B cell (primary cell): ENCODE measurements at regions not wholly inside any gene's neighbourhood (a gene's known extent, or its start where the extent isn't known, plus 50 kb on each side); places are given as distances from the start of the nearest gene placed in this dataset.

ENCODE experiments used
- ATAC-seq: fragments of 200-7000 bp; cut with Tn5 transposase; one replicate; pipeline ENCODE4 v1.10.0; 2021; ENCODE audit warnings: low read depth, mild to moderate bottlenecking, moderate number of reproducible peaks, moderate library complexity
- CTCF ChIA-PET: fragments of 350-600 bp; sonication (Branson Sonifier 250); formaldehyde crosslinking; loops from one replicate; lab custom pipeline; 2021; ENCODE audit warnings: antibody characterized with exemption, inconsistent platforms; lab: Charles Lee
- POLR2A ChIA-PET: fragments of 350-600 bp; sonication (Branson Sonifier 250); formaldehyde crosslinking; loops from one replicate; lab custom pipeline; 2021; ENCODE audit warnings: antibody characterized with exemption; lab: Charles Lee
- DNase-seq: peaks from one replicate; pipeline ENCODE4 v3.0.0; 2013
- H2AFZ ChIP-seq: 2 replicates; pipeline ENCODE4 v1.6.1; 2012; ENCODE audit warnings: mild to moderate bottlenecking, low read depth, low read length; ENCODE audit not compliant: insufficient read depth, poor library complexity, severe bottlenecking
- H3K27ac ChIP-seq, 2 donors: 1 replicate in 1 of 2; 2 replicates in 1 of 2; pipeline ENCODE4 v1.5.1; 2012 to 2013; ENCODE audit warnings: low read length in 2 of 2, mild to moderate bottlenecking in 2 of 2, moderate library complexity in 1 of 2
- H3K27me3 ChIP-seq, 4 experiments: fragments of 200-600 bp in 1 of 4; sonication (generic) in 1 of 4; replicated peaks in 1 of 4; 1 replicate in 2 of 4; 2 replicates in 2 of 4; pipeline versions ENCODE4 v1.6.1 to v1.7.0; 2013 to 2016; ENCODE audit warnings: low read length in 3 of 4, mild to moderate bottlenecking in 2 of 4, mixed read lengths in 1 of 4, moderate library complexity in 1 of 4; ENCODE audit not compliant: insufficient read depth in 4 of 4, control insufficient read depth in 3 of 4; ENCODE audit errors: control extremely low read depth in 1 of 4
- H3K36me3 ChIP-seq, 2 experiments: replicated peaks in 1 of 2; 1 replicate in 1 of 2; 2 replicates in 1 of 2; pipeline versions ENCODE4 v1.6.1 to v1.7.1; 2013; ENCODE audit warnings: low read length in 1 of 2; ENCODE audit not compliant: insufficient read depth in 2 of 2, control insufficient read depth in 1 of 2; ENCODE audit errors: control extremely low read depth in 1 of 2, extremely low read depth in 1 of 2
- H3K4me1 ChIP-seq, 2 donors: fragments of 200-600 bp in 1 of 2; sonication (generic) in 1 of 2; 1 replicate in 1 of 2; 2 replicates in 1 of 2; pipeline versions ENCODE4 v1.5.1 to v1.6.1; 2013 to 2017; ENCODE audit warnings: low read length in 2 of 2; ENCODE audit not compliant: control insufficient read depth in 2 of 2, insufficient read depth in 2 of 2
- H3K4me2 ChIP-seq: replicated peaks from 2 replicates; pipeline ENCODE3; 2012; ENCODE audit warnings: mild to moderate bottlenecking, low read depth, low read length; ENCODE audit not compliant: poor library complexity, severe bottlenecking
- H3K4me3 ChIP-seq, 5 experiments: fragments of 200-600 bp in 1 of 5; sonication (generic) in 1 of 5; 1 replicate in 3 of 5; 2 replicates in 2 of 5; pipeline versions ENCODE4 v1.5.1 to v1.7.0; 2011 to 2016; ENCODE audit warnings: low read length in 4 of 5, mild to moderate bottlenecking in 4 of 5, low read depth in 2 of 5, control low read depth in 1 of 5, moderate library complexity in 1 of 5; ENCODE audit not compliant: insufficient read depth in 1 of 5; ENCODE audit errors: control extremely low read depth in 1 of 5, extremely low read depth in 1 of 5
- H3K79me2 ChIP-seq: fragments of 200-600 bp; sonication (generic); one replicate; pipeline ENCODE4 v1.6.0; 2016; ENCODE audit warnings: low read length; ENCODE audit not compliant: control insufficient read depth, insufficient read depth
- H3K9ac ChIP-seq: fragments of 200-600 bp; sonication (generic); 2 replicates; pipeline ENCODE4 v1.6.1; 2017; ENCODE audit warnings: mild to moderate bottlenecking, low read length, moderate library complexity
- H3K9me3 ChIP-seq, 3 donors: one replicate each; pipeline versions ENCODE4 v1.6.1 to v1.7.1; 2013; ENCODE audit warnings: low read length in 2 of 3; ENCODE audit not compliant: control insufficient read depth in 2 of 3, insufficient read depth in 1 of 3; ENCODE audit errors: control extremely low read depth in 1 of 3
- H4K20me1 ChIP-seq: 2 replicates; pipeline ENCODE4 v1.6.0; 2012; ENCODE audit warnings: mild to moderate bottlenecking, low read length; ENCODE audit not compliant: insufficient read depth, control insufficient read depth, poor library complexity, severe bottlenecking
- H3K27ac Mint-ChIP-seq: one replicate; pipeline ENCODE4 v1.8.0; 2021; ENCODE audit warnings: mixed read lengths
- H3K27me3 Mint-ChIP-seq: one replicate; pipeline ENCODE4 v1.8.0; 2021; ENCODE audit warnings: mixed read lengths
- H3K4me1 Mint-ChIP-seq: one replicate; pipeline ENCODE4 v1.8.0; 2021; ENCODE audit warnings: mixed read lengths
- H3K4me3 Mint-ChIP-seq: one replicate; pipeline ENCODE4 v1.8.0; 2021; ENCODE audit warnings: mixed read lengths
- H3K9me3 Mint-ChIP-seq: one replicate; pipeline ENCODE4 v1.8.0; 2022; ENCODE audit warnings: mixed read lengths; ENCODE audit not compliant: insufficient read depth
- CTCF ChIP-seq: fragments of 200-600 bp; IDR thresholded peaks from one replicate; pipeline ENCODE4 v1.8.0; 2022; ENCODE audit warnings: antibody characterized with exemption, mild to moderate bottlenecking
- EZH2 ChIP-seq: IDR thresholded peaks from 2 replicates; pipeline ENCODE4 v1.6.1; 2012; ENCODE audit warnings: borderline replicate concordance, low read depth, mild to moderate bottlenecking, moderate library complexity, low read length; ENCODE audit not compliant: insufficient read depth, poor library complexity, severe bottlenecking
- WGBS: methylation state at CpG from one replicate; pipeline ENCODE4 v1.1.5; 2013; ENCODE audit warnings: missing lambda C conversion rate; ENCODE audit not compliant: insufficient coverage; 5-methylcytosine and 5-hydroxymethylcytosine counted together
- intact Hi-C: fragments of 100-400 bp; cut with micrococcal nuclease; formaldehyde crosslinking; loops from one replicate; pipeline ENCODE4 v1.10.0; 2022

GRCh38 chr11:113557926-113558325 lies 82.7 kb upstream of the DRD2 start:
- no peaks in the 10 kb centered on the region for H4K20me1 ChIP-seq
- no peak overlapping the region for H3K27ac ChIP-seq
- ATAC-seq: no peak
- intact Hi-C loops: no loop called here
- H3K4me3 ChIP-seq: no peak overlapping the region
- Mint-ChIP-seq H3K27ac (no peak overlapping the region), H3K4me3 (no peak overlapping the region), H3K4me1 (peaks cover 3% of the 10 kb centered on the region), H3K9me3 (no peaks in the 10 kb centered on the region), H3K27me3 (peaks cover 3% of the 10 kb centered on the region)
- no peaks in the 10 kb centered on the region for H3K27me3 ChIP-seq
- H3K9me3 ChIP-seq: no peaks in the 10 kb centered on the region
- POLR2A ChIA-PET: no interaction called here
- no peak overlapping the region for H3K4me2 ChIP-seq
- CTCF ChIA-PET: no interaction called here
- H3K4me1 ChIP-seq: no peaks in the 10 kb centered on the region
- DNase-seq: no peak
- no peaks in the 10 kb centered on the region for H3K36me3 ChIP-seq
- TF ChIP-seq EZH2 (no peak), CTCF (no peak)
- H3K9ac ChIP-seq: no peak overlapping the region
- WGBS: no CpG with 5 or more reads among the region's 4 CpGs
- no peaks in the 10 kb centered on the region for H3K79me2 ChIP-seq
- H2AFZ ChIP-seq: no peak overlapping the region

GRCh38 chr11:113556036-113556435 lies 80.8 kb upstream of the DRD2 start:
- ChIA-PET CTCF (no interaction called here), POLR2A (no interaction called here)

More at GRCh38 chr11:113556036-113556435, 80.8 kb upstream of the DRD2 start:
- no peak for ATAC-seq
- Mint-ChIP-seq H3K4me1 (peaks cover 3% of the 10 kb centered on the region), H3K27me3 (peaks cover 10% of the 10 kb centered on the region), H3K27ac (no peak overlapping the region), H3K9me3 (no peaks in the 10 kb centered on the region), H3K4me3 (no peak overlapping the region)
- H3K4me1 ChIP-seq: no peaks in the 10 kb centered on the region
- no peak for TF ChIP-seq EZH2
- TF ChIP-seq CTCF: no peak
- intact Hi-C loops: no loop called here
- H2AFZ ChIP-seq: no peak overlapping the region
- no peaks in the 10 kb centered on the region for H3K36me3 ChIP-seq
- DNase-seq: no peak
- H3K4me2 ChIP-seq: no peak overlapping the region
- H3K9ac ChIP-seq: no peak overlapping the region
- no CpG with 5 or more reads among the region's 3 CpGs for WGBS
- H3K27me3 ChIP-seq: peaks cover 0 to 3% (median 0%) of the 10 kb centered on the region in 4 experiments
- H3K27ac ChIP-seq: no peak overlapping the region
- H3K4me3 ChIP-seq: no peak overlapping the region
- no peaks in the 10 kb centered on the region for H3K9me3 ChIP-seq
- H4K20me1 ChIP-seq: no peaks in the 10 kb centered on the region
- no peaks in the 10 kb centered on the region for H3K79me2 ChIP-seq
